Cardiac muscle cell (in vitro differentiated cells and primary cell): ENCODE measurements at regions not wholly inside any gene's neighbourhood (a gene's known extent, or its start where the extent isn't known, plus 50 kb on each side); places are given as distances from the start of the nearest gene placed in this dataset.

Source experiments
- DNase-seq, 2 donors: peaks; one replicate each; pipeline versions ENCODE4 v3.0.0 to v3.0.0-alpha.2; 2010 to 2017; ENCODE audit warnings: low read depth in 1 of 2, low spot score in 1 of 2
- H3K27ac ChIP-seq: fragments of 200-600 bp; sonication (generic); 2 replicates; pipeline ENCODE4 v1.5.1; 2016
- H3K27me3 ChIP-seq: fragments of 200-600 bp; sonication (generic); 2 replicates; pipeline ENCODE4 v1.6.0; 2016; ENCODE audit warnings: control low read depth
- H3K36me3 ChIP-seq: fragments of 200-600 bp; sonication (generic); 2 replicates; pipeline ENCODE4 v1.5.1; 2016; ENCODE audit warnings: control low read depth
- H3K4me1 ChIP-seq: fragments of 200-600 bp; sonication (generic); 2 replicates; pipeline ENCODE4 v1.8.1; 2017; ENCODE audit warnings: low read depth, mild to moderate bottlenecking, mixed run types
- H3K4me3 ChIP-seq: fragments of 200-600 bp; sonication (generic); 2 replicates; pipeline ENCODE4 v1.5.1; 2016; ENCODE audit warnings: mild to moderate bottlenecking
- H3K9me3 ChIP-seq: fragments of 200-600 bp; sonication (generic); 2 replicates; pipeline ENCODE4 v1.5.1; 2017; ENCODE audit warnings: low read depth, mild to moderate bottlenecking, control low read depth
- TF ChIP-seq, protein P1 (sequence below): IDR thresholded peaks from 2 replicates; pipeline ENCODE4 v1.5.1; 2012; ENCODE audit warnings: low read depth, mild to moderate bottlenecking, low read length

DNA sequence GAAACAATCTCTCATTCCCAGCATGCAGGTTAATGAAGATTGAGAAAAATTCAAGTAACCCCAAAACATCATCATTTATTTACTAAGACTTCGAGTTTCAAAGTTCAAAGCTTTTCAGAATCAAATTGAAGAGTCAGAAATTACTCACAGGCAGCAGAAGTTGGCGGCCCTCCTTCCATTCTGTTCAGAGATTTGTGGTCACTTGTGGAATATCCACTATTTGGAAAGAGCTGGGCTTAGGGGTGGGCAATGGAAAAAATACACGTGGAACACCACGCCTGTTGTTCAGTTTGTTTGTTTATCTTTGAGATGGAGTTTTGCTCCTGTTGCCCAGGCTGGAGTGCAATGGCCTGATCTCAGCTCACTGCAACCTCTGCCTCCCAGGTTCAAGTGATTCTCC is 108.6 kb upstream of the NAA20 start:
- TF ChIP-seq, protein P1, sequence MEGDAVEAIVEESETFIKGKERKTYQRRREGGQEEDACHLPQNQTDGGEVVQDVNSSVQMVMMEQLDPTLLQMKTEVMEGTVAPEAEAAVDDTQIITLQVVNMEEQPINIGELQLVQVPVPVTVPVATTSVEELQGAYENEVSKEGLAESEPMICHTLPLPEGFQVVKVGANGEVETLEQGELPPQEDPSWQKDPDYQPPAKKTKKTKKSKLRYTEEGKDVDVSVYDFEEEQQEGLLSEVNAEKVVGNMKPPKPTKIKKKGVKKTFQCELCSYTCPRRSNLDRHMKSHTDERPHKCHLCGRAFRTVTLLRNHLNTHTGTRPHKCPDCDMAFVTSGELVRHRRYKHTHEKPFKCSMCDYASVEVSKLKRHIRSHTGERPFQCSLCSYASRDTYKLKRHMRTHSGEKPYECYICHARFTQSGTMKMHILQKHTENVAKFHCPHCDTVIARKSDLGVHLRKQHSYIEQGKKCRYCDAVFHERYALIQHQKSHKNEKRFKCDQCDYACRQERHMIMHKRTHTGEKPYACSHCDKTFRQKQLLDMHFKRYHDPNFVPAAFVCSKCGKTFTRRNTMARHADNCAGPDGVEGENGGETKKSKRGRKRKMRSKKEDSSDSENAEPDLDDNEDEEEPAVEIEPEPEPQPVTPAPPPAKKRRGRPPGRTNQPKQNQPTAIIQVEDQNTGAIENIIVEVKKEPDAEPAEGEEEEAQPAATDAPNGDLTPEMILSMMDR, result no peak
- H3K27me3 ChIP-seq, result no peaks in the 10 kb centered on the region
- no peak overlapping the region for H3K4me3 ChIP-seq
- no peaks in the 10 kb centered on the region for H3K36me3 ChIP-seq
- no peak for DNase-seq
- no peaks in the 10 kb centered on the region for H3K9me3 ChIP-seq
- no peaks in the 10 kb centered on the region for H3K4me1 ChIP-seq
- H3K27ac ChIP-seq, result no peak overlapping the region

GRCh38 chr20:19909725-19910124 is 107.4 kb upstream of the NAA20 start:
- no peak overlapping the region for H3K4me3 ChIP-seq
- no peaks in the 10 kb centered on the region for H3K4me1 ChIP-seq
- DNase-seq, result peak in 1 of 2 donors; percentile 41

DNA sequence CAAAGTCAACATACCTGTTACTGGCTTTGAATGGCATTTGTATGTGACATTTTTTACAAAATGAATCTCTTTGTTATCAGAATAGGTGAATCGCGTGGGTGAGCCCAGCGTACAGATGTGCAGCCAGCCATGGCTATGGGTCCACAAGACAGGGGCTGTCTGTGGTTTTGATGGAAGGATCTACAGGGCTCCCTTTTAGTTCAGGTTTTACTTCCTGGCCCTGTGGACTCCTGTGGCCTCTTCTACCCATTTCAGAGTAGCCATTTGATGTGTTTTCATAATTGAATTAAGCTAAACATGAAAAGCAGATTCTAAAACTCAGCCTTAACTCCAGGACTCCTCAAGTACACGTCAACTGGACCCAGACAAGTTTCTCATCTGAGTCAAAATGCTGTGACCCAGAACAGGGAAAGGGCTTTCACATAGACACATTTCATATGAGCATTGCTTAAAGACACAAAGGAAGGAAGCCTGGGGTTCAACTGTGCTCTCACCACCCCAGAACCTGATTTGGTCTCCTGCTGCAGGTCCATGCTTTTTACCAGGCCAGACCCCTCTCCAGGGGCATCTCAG is 105.3 kb upstream of the NAA20 start:
- no peaks in the 10 kb centered on the region for H3K36me3 ChIP-seq
- no peak overlapping the region for H3K27ac ChIP-seq
- no peaks in the 10 kb centered on the region for H3K4me1 ChIP-seq
- DNase-seq, result no peak
- TF ChIP-seq, protein P1, result no peak
- H3K27me3 ChIP-seq, result no peaks in the 10 kb centered on the region
- no peaks in the 10 kb centered on the region for H3K9me3 ChIP-seq
- H3K4me3 ChIP-seq, result no peak overlapping the region

More at GRCh38 chr20:19909725-19910124, 107.4 kb upstream of the NAA20 start:
- Histone ChIP-seq H3K9me3 (no peaks in the 10 kb centered on the region), H3K27ac (no peak overlapping the region), H3K36me3 (no peaks in the 10 kb centered on the region), H3K27me3 (no peaks in the 10 kb centered on the region)
- TF ChIP-seq, protein P1, result no peak

GRCh38 chr20:19913349-19913748 is 103.8 kb upstream of the NAA20 start:
- Histone ChIP-seq H3K9me3 (no peaks in the 10 kb centered on the region), H3K27me3 (no peaks in the 10 kb centered on the region), H3K4me3 (no peak overlapping the region), H3K27ac (no peak overlapping the region), H3K4me1 (peaks cover 13% of the 10 kb centered on the region), H3K36me3 (no peaks in the 10 kb centered on the region)
- TF ChIP-seq, protein P1, result no peak
- no peak for DNase-seq

DNA sequence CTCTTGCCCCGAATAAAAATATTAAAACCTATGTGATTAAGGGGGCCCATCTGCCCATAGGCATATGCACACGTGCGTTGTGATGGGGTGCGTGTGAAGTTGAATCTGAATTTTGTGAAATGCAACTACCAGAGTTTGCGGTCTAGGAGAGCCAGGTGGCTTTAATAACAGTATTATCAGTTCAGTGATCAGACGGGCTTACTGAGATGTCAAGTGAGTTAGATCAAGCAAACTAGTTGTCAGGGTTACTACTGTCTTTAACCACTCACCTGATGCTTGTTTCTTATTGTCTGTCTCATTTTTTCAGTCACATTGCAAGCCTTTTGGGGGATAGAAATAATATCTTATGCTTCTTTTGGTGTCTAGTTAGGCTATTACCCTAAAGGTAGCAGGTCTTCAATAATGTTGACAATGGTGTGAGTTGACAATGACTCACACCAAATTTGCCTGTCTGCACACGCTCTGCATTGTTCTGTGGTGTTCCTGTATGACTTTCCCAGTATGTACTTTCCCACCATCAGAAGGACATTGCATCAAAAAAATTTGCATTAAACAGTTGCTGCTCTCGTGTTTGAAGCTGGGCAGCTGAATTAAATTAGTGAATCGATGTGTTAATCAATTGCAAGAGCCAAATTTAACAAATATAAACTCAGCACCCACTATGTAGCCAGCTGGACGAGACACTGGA is 103.1 kb upstream of the NAA20 start:
- no peaks in the 10 kb centered on the region for H3K9me3 ChIP-seq
- peaks cover 20% of the 10 kb centered on the region for H3K4me1 ChIP-seq
- H3K27me3 ChIP-seq, result no peaks in the 10 kb centered on the region
- no peak overlapping the region for H3K4me3 ChIP-seq
- no peaks in the 10 kb centered on the region for H3K36me3 ChIP-seq
- no peak for DNase-seq
- TF ChIP-seq, protein P1, result no peak
- H3K27ac ChIP-seq, result no peak overlapping the region
